ENCODE measurements at regions not wholly inside any gene's neighbourhood (a gene's known extent, or its start where the extent isn't known, plus 50 kb on each side); places are given as distances from the start of the nearest gene placed in this dataset.

DNA sequence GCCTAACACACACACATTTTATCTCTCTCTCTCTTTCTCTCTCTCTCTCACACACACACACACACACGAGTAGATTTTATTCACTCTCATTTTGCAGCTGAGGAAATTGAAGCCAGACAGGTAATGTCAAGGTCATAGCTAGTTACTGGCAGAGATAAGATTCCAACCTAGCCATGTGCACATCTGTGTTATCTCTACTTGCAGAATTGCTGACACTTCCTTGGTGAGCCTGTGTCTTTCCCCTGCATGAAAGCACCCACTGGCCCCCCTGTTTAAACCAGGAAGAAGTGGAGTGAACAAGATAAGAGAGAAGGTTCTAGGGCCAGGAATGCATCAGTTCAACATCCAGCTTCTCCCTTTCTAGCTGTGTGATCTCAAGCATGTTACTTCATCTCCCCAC is 423.7 kb downstream of the TXNL1 start:
- no peak for TF ChIP-seq POLR2A (IDR thresholded peaks at IDR 0.05)
- TF ChIP-seq, protein P1, sequence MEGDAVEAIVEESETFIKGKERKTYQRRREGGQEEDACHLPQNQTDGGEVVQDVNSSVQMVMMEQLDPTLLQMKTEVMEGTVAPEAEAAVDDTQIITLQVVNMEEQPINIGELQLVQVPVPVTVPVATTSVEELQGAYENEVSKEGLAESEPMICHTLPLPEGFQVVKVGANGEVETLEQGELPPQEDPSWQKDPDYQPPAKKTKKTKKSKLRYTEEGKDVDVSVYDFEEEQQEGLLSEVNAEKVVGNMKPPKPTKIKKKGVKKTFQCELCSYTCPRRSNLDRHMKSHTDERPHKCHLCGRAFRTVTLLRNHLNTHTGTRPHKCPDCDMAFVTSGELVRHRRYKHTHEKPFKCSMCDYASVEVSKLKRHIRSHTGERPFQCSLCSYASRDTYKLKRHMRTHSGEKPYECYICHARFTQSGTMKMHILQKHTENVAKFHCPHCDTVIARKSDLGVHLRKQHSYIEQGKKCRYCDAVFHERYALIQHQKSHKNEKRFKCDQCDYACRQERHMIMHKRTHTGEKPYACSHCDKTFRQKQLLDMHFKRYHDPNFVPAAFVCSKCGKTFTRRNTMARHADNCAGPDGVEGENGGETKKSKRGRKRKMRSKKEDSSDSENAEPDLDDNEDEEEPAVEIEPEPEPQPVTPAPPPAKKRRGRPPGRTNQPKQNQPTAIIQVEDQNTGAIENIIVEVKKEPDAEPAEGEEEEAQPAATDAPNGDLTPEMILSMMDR (IDR thresholded peaks at IDR 0.05): no peak
